ENCODE measurements at regions not wholly inside any gene's neighbourhood (a gene's known extent, or its start where the extent isn't known, plus 50 kb on each side); places are given as distances from the start of the nearest gene placed in this dataset.

GRCh38 chr2:21317131-21317530, 193.4 kb downstream of the TDRD15 start:
- Histone ChIP-seq H3K27ac (no peak overlapping the region), H3K9me3 (no peaks in the 10 kb centered on the region), H3K4me1 (peaks cover 0 to 5% (median 0%) of the 10 kb centered on the region in 4 donors), H3K4me3 (no peak overlapping the region), H3K27me3 (no peaks in the 10 kb centered on the region), H3K36me3 (no peaks in the 10 kb centered on the region)
- TF ChIP-seq CTCF (IDR thresholded peaks at IDR 0.05): peak; percentile 67 to 72
- DNase-seq: peak; percentile 61 to 71
- intact Hi-C loops (cut with DNase I; ENCODE audit: low total_unique reads): loop anchor here (5.0 to 10.0 kb wide), 2 partner anchors 140 to 272 kb away; partner anchors contain the start of gene APOB

- Histone ChIP-seq H3K36me3 (no peaks in the 10 kb centered on the region), H3K4me3 (no peak overlapping the region), H3K9me3 (no peaks in the 10 kb centered on the region), H3K4me1 (peaks cover 0 to 5% (median 0%) of the 10 kb centered on the region in 4 donors), H3K27ac (no peak overlapping the region), H3K27me3 (no peaks in the 10 kb centered on the region)
- no peak for DNase-seq
- no peak for TF ChIP-seq CTCF (IDR thresholded peaks at IDR 0.05)
- intact Hi-C loops (cut with DNase I; ENCODE audit: low total_unique reads): loop anchor here (5.0 to 10.0 kb wide), 2 partner anchors 141 to 273 kb away; partner anchors contain the start of gene APOB
Observed at GRCh38 chr2:21318263-21318662, 194.5 kb downstream of the TDRD15 start.

- peaks cover 0 to 2% of the 10 kb centered on the region in 2 donors for H3K27me3 ChIP-seq
- no peak overlapping the region for H3K4me3 ChIP-seq
- no peak for DNase-seq
- intact Hi-C loops (cut with DNase I; ENCODE audit: low total_unique reads): no loop called here
- no peaks in the 10 kb centered on the region for H3K9me3 ChIP-seq
- no peaks in the 10 kb centered on the region for H3K36me3 ChIP-seq
- H3K27ac ChIP-seq: no peak overlapping the region
- TF ChIP-seq CTCF (IDR thresholded peaks at IDR 0.05): no peak
- no peaks in the 10 kb centered on the region for H3K4me1 ChIP-seq
Observed at GRCh38 chr2:21326152-21326551, 202.4 kb downstream of the TDRD15 start.

GRCh38 chr2:21328177-21328576, 204.4 kb downstream of the TDRD15 start:
- intact Hi-C loops (cut with DNase I; ENCODE audit: low total_unique reads): no loop called here
- H3K9me3 ChIP-seq: no peaks in the 10 kb centered on the region
- H3K4me1 ChIP-seq: no peaks in the 10 kb centered on the region
- no peak overlapping the region for H3K4me3 ChIP-seq
- peaks cover 0 to 2% of the 10 kb centered on the region in 2 donors for H3K27me3 ChIP-seq
- TF ChIP-seq CTCF (IDR thresholded peaks at IDR 0.05): no peak
- no peak for DNase-seq
- H3K36me3 ChIP-seq: no peaks in the 10 kb centered on the region
- no peak overlapping the region for H3K27ac ChIP-seq

DNA sequence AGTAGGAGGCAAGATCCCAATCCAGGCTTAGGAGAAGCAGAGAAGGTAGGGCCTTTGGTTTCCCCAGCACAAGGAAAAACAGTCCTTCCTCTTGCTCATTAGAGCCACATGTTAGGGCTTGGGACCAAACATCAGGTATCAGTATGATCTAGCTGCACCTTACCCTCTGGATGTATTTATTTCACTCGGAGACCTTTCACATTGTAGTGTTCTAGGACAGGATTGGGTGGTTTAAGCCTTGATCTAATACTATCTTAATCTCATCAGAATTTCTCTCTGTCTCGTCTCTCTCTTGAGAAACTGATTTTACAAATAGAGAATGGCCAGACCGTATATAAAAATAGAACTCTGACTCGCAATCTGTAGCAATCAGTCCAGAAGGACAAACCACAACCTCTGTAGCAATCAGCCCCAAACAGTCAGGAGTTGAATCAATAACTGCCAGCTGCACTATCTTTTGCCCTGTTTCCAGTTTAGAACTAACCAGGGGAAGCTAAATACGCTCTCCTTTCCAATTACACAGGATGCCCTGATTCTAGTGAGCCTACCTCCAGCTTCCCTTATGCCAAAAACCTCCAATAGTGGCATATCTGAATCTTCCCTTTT, 207.1 kb downstream of the TDRD15 start:
- intact Hi-C loops (cut with DNase I; ENCODE audit: low total_unique reads): no loop called here
- H3K9me3 ChIP-seq: no peaks in the 10 kb centered on the region
- no peak for DNase-seq
- no peaks in the 10 kb centered on the region for H3K4me1 ChIP-seq
- no peak for TF ChIP-seq CTCF (IDR thresholded peaks at IDR 0.05)
- no peak overlapping the region for H3K27ac ChIP-seq
- H3K27me3 ChIP-seq: peaks cover 0 to under 1% of the 10 kb centered on the region in 2 donors
- no peaks in the 10 kb centered on the region for H3K36me3 ChIP-seq
- no peak overlapping the region for H3K4me3 ChIP-seq
